ENCODE measurements at regions not wholly inside any gene's neighbourhood (a gene's known extent, or its start where the extent isn't known, plus 50 kb on each side); places are given as distances from the start of the nearest gene placed in this dataset.
A peak's percentile ranks its signal among the peaks of the same experiment; 100 is the strongest.

DNA sequence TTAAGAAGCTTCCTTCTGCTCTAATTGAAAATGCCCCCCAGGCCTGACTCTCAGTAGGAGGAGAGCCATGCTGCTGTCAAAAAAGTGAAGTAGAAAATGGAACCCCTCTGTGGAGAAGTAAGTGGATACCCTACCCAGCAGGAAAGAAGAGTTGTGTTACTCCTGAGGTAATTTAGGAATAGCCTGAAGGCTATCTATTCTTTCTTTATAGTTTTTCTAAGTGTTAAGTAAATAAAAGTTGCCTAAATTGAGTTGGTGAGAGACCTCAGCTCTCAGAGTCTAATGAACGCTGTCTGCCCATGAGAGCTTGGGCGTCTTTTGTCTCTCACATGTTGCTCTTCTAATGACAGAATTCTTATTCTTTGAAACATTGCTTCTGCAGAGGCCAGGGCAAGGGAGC lies 116.2 kb downstream of the NSUN3 start:
- DNase-seq: no peak

DNA sequence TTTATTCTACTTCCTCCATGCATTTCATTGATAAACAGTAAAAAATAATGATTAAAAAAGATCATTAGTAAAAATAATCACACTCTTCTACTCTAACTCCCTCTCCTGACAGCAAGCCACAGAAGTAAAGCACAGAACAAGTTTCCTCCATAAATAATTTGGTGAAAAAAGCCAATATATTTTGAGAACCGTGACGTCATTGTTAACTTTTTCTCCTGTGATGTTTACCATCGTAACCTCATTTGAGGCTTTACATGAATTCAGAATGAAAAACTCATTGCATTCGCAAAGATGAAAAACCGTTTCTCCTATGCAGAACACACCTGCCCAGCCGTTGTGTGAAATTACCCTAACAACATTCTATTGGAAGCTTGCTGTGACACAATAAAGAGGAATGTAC lies 120.7 kb downstream of the NSUN3 start:
- DNase-seq: no peak

DNA sequence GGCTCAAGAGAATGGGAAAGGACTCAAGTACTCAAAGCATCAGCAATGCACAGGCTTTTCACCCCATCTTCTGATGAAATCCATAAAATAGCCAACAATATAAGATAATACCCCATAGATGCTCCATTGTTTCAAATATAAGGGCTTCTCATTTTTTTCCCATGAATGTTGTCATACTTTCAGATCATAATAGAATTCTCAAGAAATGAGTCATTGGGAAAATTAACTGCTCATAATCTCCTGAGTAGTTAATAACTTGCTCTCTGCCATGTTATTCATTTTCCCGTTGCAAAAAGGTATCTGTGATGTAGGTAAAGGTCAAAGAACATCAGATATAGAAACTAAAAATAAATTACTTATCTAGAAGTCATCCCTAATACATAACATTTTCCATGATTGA lies 121.9 kb downstream of the NSUN3 start:
- DNase-seq: no peak

DNA sequence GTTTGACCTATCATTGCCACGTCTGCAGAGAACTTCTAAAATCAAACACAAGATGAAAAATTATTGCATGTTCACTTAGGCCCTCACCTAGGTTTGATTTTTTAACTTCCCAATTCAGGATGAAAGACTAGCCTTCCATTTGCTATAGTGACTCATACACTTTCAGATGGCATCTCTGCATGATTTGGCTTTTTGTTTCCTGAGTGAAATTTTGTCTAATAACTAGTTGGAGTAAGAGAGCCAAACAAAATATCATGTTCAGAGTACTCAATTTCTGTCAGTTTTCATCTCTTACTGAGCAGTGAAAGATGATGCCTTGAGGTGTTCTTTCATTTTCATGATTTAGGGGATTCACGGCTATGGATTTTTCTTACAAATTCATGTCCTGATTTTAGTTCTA lies 122.9 kb downstream of the NSUN3 start:
- no peak for DNase-seq

DNA sequence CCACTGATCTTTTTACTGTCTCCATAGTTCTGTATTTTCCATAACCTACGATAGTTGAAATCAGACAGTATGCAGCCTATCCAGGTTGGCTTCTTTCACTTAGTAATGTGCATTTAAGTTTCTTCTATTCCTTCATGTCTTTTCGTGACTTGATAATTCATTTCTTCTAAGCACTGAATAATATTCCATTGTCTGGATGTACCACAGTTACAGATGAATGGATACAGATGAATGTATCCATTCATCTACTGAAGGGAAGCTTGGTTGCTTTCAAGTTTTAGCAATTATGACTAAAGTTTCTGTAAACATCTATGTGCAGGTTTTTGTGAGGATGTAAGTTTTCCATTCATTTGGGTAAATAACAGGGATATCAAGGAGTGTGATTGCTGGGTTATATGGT lies 124.8 kb downstream of the NSUN3 start:
- DNase-seq: no peak

DNA sequence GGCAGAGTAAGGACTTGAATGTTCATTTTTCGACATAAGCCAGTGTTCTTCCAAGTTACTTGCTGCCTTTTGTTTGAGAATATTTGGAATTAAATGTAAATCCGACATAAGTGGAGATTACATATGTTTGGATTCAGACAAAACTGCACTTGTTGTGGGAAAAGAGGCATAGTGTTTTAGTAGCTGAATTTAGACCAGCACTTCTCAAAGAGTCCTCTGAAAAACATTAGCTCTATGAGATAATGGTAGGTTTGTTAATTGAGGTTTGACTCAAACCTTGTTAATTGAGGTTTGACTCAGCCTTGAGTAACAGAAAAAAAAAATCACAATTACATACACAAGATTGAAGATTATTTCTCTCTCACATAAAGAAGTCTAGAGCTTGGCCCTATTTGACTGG lies 132.5 kb downstream of the NSUN3 start:
- no peak for DNase-seq

DNA sequence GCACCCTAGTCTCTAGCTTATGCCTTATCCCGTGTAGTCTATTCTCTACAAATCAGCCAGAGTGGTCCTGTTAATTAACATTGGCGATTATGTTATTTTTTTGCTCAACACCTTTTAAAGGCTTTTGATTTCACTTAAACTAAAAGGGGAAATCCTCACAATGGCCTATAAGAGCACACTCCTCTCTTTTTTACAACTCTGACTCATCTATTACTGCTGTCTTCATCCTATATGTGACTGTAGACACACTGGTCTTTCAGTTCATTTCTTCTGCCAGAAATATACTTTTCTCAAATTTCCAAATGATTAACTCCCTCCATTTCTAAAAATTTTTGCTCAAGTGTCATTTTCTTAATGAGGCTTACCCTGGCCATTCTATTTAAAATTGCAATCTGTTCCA lies 143.4 kb downstream of the NSUN3 start:
- no peak for DNase-seq

DNA sequence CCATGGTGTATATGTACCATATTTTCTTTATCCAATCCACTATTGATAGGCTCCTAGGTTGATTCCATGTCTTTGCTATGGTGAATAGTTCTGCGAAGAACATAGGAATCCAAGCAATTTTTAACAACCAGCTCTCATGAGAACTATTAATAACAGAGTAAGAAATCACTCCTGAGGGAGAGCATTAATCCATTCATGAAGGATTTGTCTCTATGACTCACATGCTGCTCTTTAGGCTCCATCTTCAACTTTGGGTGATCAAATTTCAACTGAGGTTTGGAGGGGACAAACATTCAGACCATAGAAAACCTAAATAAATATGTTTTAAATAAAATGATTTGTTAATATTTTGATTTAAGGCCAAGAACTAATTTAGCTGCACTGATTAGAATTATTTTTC lies 147.4 kb downstream of the NSUN3 start:
- DNase-seq: no peak

DNA sequence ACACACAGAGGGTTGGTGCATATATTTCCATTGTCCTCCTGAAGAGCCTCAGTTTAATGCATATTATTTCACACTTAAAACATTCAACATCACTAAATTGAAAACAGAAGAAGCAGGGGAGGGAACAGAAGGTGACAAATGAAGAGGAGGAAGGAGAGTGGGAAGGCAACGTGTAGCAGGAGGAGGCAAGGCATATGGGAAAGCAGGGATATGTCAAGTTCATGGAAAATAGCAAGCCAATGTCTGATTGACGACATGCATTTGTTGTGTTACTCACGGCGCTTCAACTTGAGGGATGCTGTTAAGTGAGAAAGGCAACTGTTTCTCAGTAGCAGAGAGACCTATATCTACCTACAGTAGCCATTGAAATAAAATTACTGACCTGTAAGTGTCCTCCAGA lies 154.5 kb downstream of the NSUN3 start:
- DNase-seq: no peak

DNA sequence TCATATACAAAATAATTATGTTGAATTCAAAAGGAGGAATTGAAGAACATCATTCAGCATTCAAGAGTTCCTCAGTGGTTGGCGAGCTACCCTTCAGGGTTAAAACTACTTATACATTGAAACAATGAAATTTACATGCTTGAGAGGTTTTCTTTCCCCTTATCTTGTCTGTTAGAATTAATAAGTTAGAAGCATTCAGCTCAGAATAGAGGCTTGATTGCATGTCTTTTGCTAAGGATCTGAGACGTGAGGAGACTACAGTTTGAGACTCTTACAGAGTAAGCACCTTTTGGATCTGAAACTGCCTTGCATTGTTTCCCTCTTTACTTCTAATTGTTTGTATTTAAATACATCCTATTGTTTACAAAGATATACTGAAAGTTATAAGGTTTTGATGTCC lies 157.6 kb downstream of the NSUN3 start:
- no peak for DNase-seq

DNA sequence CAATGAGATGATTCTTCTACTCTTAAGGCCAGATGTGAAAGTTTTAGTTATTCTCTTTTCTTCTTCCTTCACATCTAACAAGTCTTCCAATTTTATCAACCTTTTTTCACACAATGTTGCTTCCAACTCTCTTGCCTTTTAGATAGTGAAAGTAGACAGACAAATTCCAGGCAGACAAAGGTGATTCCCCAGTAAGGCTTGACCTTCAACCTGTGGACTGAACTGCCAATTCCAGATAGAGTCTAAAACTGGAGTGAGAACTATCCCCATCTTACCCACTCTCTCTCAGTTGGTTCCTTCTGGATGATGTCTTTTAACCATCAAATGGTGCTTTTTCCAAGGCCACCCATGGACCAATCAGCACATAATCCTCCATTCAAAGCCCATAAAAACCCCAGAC lies 159.0 kb downstream of the NSUN3 start:
- no peak for DNase-seq

DNA sequence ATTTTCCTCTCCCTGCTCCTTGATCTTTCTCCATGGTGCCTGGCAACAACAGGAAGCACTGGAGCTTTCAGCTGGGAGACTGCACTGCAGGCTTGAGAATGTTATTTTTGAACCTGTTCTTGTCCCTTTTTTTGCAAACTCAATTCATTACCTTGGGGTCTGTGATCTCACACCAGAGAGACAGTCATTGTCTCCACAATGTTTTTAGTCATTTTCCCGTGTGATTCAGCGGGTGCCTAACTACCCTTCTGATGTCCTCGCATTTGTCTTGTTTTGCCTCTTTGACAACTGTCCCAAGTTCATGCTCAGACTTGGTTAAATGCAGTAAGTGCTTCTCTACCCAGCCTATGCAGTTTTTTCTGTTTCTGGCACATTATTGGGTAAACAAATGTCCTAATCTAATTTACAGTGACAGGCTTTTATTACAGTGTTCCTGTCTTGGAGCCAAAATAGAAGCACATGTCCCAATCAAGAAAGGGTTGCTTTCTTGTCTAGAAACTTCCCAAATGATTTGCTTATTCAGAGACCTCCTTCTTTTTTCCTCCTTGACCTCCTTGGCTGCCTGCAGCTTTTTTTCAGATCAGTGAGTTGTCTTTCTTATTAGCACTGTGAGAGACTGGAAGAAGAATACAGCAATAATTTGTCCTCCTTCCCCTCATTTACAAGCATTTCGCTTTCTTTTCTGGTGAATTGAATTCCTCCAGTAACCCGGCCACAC lies 162.4 kb downstream of the NSUN3 start:
- DNase-seq: no peak

DNA sequence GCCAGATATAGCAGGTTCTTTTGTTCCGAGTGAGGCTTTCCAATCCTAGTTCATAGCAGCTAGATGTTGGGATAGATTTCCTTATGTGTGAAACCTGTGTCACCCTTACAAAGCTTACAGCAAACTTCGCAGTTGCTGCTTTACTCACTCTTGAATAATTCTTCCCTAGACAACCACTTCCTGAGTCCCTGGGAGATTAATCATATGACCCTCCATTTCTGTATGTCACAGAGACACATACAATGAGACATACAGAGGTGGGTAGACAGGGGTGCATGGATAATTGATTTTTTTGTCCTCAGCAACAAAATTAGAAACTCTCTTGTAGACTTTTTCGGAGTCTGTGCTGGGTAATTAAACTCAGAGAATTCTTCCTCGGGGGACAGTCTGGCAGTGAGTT lies 163.2 kb downstream of the NSUN3 start:
- DNase-seq: no peak

DNA sequence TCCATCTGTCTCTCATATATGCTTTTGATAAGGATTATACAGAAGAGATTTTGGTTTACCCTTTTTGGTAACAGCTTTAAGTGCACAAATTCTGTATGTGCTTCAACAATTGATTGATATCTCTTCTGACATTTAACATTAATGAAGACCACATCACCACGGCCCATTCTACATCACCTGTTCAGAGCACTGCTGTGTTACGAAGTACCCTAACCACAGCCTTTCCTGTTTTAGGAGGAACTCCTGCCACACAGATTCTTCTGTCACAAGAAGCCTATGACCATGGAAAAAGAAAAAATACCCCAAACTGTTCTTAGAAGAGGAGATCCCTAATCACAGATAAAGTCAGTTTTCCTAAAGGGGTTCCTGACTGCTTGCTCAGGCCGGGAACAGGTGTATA lies 170.1 kb downstream of the NSUN3 start:
- no peak for DNase-seq

DNA sequence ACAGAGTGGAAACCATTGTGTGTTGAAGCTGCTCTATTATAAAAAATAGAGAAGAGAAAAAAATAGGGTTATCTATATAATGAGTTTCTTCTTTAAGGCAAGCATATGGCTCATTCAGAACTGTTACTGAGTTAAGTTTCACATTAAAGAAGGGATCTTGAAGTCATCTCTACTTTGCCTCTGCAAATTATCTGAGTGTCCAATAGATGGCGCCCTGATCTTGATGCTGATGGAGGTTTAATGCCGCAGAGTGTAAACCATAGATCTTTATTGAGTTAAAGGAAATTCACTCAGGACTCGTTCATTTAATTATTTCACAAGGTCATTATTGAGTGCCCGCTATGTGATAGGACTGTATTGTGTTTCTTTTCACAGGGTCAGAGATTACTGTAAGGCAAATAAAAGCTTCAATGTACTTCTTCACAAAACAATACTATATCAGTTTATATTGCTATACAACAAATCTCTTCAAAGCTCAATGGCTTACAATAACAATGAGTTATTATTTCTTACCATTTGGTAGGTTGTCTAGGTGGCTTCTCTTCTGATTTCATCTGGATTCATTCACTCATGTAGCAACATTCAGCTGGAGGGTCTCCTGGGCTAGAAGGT lies 171.4 kb downstream of the NSUN3 start:
- no peak for DNase-seq

DNA sequence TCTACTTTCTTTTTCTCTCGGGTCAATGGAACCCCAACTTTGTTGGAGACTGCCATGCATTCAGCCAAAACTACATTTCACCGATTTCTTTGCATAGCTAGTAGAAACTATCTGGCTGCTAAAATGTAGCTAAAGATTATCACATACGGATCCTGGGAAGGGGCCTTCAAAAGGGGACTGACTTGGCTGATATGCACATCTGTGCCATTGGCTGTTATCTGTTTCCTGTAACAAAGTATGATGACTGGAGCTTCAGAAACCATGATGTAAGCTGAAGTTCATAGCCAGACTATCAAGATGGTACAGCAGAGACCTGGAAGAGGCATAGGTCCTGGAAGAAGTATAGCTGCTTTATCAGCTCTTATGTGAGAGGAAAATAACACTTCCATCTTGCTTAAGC lies 179.1 kb downstream of the NSUN3 start:
- no peak for DNase-seq

DNA sequence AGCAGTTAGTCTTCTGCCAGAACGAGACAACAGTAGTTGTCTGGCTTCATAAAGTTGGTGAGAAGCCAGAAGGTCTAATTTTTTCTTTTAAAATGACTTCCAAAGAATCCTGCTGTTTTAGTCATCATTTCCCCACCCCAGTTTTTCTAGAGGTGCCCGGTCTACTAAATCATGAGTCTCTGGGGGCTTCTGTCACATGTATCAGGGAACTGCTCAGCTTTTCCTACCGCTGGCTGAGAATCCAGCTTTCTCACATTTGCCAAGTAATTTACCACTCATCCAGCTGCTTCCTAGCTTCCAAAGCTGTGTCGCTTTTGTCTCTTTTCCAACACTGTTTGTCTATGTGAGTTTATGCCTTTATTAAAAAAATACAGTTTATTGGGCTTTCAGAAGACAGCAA lies 183.3 kb downstream of the NSUN3 start:
- no peak for DNase-seq

DNA sequence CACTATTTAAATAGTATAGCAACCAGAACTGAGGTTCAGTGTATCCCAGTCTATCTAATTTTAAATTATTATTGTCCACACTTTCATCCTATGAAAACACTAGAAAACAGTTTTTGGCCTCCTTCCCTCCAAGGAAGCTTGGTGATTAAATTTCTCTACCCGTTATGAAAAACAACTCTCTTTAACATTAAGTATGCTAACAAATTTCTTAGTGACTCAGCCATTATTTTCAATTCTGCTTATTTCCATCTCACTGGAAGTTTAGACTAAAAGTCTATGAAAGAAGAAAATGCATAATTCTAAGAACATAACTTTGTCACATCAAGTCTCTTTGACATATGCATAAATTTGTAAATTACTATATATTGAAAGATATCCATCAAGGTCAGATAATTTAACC lies 185.2 kb downstream of the NSUN3 start:
- no peak for DNase-seq

DNA sequence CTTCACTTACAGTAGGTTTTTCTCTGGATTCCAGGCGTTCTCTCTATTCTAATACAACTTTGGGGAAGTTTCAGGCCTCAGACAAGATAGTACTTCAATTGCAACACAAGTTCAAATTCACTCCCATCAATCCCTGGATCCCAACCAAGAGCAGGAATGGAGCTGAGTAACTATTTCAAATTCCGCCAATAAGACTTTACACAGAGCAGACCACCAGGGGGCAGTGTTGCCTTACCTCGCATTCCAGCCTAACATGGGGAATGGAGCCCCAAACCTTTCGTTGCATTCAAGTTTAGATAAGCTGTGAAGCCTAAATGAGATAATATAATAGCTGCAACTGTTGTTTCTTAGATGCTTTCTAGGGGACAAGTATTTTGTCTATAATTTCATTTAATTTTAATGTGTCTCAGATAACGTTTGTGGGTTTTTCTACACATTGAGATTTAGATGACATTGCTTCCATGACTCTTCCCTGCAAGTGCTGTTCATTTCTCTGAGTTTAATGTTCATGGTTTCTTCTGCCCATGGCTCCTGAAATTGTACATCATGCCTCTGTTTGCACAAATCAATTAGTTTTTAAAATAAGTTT lies 186.7 kb downstream of the NSUN3 start:
- peak; percentile 58 for DNase-seq

DNA sequence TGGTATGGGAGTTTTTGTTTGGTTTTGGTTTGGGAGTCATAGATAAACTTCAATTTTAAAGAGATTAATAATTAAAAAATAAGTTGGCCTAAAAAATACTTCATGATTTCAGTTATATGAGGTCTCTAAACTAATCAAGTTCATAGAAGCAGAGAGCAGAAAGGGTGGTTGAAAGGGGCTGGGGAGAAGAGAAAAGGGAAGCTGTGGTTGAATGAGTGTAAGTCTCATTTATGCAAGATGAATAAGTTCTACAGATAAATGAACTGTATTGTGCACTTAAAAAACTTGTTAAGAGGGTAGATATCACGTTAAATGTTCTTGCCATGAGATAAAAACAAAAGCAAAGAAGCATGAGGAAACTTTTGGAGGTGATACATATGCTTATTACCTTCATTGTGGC lies 188.7 kb downstream of the NSUN3 start:
- DNase-seq: no peak

DNA sequence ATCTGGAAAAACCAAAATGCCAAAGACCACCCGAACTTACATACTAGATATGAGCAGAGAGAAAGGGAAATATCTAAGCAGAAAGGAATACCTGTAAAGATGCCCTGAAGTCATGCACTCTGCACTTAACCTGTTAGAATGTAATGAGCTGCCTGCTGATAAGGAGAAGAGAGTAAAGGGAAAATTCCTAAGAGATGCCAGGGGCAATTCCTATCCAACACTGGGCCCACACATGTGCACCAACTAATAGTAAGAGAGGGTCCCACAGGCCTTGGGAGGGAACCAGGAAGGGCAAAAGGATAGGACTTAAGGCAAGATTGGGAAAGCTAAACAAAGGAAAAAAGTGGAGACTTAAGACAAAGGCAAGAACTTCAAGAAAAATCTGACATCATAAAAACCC lies 189.5 kb downstream of the NSUN3 start:
- DNase-seq: no peak

DNA sequence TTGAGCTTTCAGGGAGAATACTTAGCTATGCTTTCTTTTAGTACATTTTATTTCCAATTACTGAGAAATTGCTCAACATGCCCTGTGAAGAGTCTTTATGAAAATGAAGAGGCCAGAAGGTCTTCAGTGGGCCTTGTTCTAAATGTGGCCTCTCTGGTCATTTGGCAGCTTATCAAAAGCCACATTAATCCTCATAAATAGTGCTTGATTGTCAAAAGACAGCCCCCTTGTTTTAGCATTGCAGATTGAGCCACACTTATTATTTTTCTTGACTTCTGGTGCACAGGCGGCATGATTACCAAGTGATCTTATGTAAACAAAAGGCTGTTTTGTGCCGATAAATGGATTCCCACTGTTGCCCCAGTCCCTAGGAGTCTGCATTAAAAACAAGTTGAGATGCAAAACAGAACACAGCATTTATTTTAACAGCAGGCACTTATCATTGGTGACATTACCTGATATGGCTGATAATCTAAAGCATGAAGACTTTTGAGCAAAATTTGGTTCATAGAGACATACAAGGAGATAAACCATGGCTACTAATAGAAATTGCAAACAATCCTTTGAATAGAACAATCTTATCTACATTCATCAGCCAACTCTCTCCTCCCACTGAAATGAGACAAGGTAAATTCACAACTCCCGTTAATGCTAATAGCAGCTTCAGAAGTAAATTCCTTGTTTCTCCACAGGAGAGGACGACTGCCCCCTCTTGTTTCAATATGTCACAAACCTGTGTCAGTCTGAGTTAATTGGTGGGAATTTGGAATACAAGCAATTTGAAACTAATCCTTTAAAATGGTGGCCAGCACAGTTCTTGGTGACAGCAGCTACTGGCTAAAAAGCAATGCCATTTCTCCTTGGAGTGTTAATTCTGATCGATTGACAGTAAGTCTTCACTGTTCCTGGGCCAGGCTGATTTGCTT lies 194.3 kb downstream of the NSUN3 start:
- no peak for DNase-seq

DNA sequence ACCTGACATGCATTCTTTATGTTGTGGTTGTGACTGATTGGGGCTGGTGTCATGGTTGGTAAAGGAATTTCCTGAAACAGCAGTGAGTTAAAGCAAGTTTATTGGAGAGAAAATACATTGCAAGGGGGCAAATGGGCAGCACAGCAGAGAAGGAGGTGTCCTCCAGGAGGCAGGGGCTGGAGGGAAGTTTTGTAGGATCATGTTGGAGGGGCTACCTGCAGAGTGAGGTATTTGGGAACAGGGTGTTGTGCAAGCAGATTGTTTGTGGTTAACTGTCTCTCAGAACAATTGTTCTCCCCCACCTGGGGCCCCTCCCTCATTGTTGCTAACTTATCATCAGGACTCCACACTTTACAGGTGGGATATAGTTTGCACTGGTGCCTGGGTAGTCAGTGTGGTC lies 196.0 kb downstream of the NSUN3 start:
- DNase-seq: no peak

DNA sequence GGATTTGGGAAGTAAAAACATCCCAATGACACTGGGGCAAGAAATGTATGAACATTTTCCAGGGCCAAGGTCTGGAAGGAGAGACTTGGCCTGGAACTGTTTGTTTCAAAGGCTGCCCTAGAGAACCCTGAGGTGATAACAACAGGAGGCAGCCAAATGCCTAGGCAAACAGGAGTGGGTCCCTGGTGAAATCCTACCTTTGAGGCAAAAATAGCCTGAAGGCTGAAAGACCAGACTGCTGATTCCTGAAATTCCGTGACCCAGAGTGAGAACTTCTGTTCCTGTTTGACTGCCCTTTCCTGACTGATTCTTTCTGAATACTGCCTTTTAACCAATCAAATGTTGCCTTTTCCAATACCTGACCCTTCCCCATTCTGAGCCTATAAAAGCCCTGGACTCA lies 196.4 kb downstream of the NSUN3 start:
- no peak for DNase-seq
